GM23338 (cell line): ENCODE measurements at regions not wholly inside any gene's neighbourhood (a gene's known extent, or its start where the extent isn't known, plus 50 kb on each side); places are given as distances from the start of the nearest gene placed in this dataset.

Experiments used
- ATAC-seq: fragments of 200-7000 bp; cut with Tn5 transposase; 3 replicates; pipeline ENCODE4 v1.9.1; 2020
- DNase-seq: peaks from one replicate; pipeline ENCODE4 v3.0.0-alpha.2; 2015; ENCODE audit warnings: low spot score
- H2AFZ ChIP-seq: fragments of 200-600 bp; sonication (generic); 2 replicates; pipeline ENCODE4 v1.8.0; 2016; ENCODE audit warnings: antibody characterized with exemption, mild to moderate bottlenecking, moderate library complexity
- H3F3A ChIP-seq: fragments of 200-600 bp; sonication (generic); replicated peaks from 2 replicates; pipeline ENCODE4 v1.8.0; 2017; ENCODE audit warnings: antibody characterized with exemption, mixed run types, low read depth
- H3K27ac ChIP-seq: fragments of 200-600 bp; sonication (generic); 2 replicates; pipeline ENCODE4 v1.6.1; 2016; ENCODE audit warnings: low read depth
- H3K27me3 ChIP-seq: fragments of 200-600 bp; sonication (generic); 2 replicates; pipeline ENCODE4 v1.8.0; 2016; ENCODE audit warnings: mild to moderate bottlenecking, mixed run types, moderate library complexity; ENCODE audit not compliant: insufficient read depth
- H3K36me3 ChIP-seq: fragments of 200-600 bp; sonication (generic); 2 replicates; pipeline ENCODE4 v1.8.0; 2016; ENCODE audit warnings: mild to moderate bottlenecking; ENCODE audit not compliant: insufficient read depth
- H3K4me1 ChIP-seq: fragments of 200-600 bp; sonication (generic); 2 replicates; pipeline ENCODE4 v1.8.0; 2016; ENCODE audit warnings: mild to moderate bottlenecking, moderate library complexity; ENCODE audit not compliant: insufficient read depth
- H3K4me2 ChIP-seq: fragments of 200-600 bp; sonication (generic); 2 replicates; pipeline ENCODE4 v1.7.1; 2017; ENCODE audit warnings: mixed run types
- H3K4me3 ChIP-seq: fragments of 200-600 bp; sonication (generic); 2 replicates; pipeline ENCODE4 v1.6.1; 2016; ENCODE audit warnings: mixed run types
- H3K79me2 ChIP-seq: fragments of 200-600 bp; sonication (generic); replicated peaks from 2 replicates; pipeline ENCODE4 v1.8.0; 2017; ENCODE audit warnings: mild to moderate bottlenecking; ENCODE audit not compliant: insufficient read depth
- H3K9me2 ChIP-seq: fragments of 200-600 bp; sonication (generic); 2 replicates; pipeline ENCODE4 v1.8.0; 2017; ENCODE audit not compliant: insufficient read depth
- H4K20me1 ChIP-seq: fragments of 200-600 bp; sonication (generic); replicated peaks from 2 replicates; pipeline ENCODE4 v1.8.0; 2017; ENCODE audit warnings: mild to moderate bottlenecking; ENCODE audit not compliant: insufficient read depth
- H3K27ac Mint-ChIP-seq: 2 replicates; pipeline ENCODE4 v1.8.0; 2020; ENCODE audit warnings: inconsistent platforms, mild to moderate bottlenecking, moderate library complexity, mixed read lengths
- H3K27me3 Mint-ChIP-seq: 3 replicates; pipeline ENCODE4 v1.8.0; 2022; ENCODE audit warnings: low read depth, mild to moderate bottlenecking, moderate library complexity, mixed read lengths, inconsistent platforms; ENCODE audit not compliant: insufficient read depth, poor library complexity
- H3K36me3 Mint-ChIP-seq: 3 replicates; pipeline ENCODE4 v1.8.0; 2021; ENCODE audit warnings: low read depth, mild to moderate bottlenecking, inconsistent platforms, moderate library complexity, mixed read lengths
- H3K4me1 Mint-ChIP-seq: 3 replicates; pipeline ENCODE4 v1.8.0; 2020; ENCODE audit warnings: mild to moderate bottlenecking, inconsistent platforms, mixed read lengths
- H3K4me3 Mint-ChIP-seq: 3 replicates; pipeline ENCODE4 v1.8.0; 2021; ENCODE audit warnings: moderate library complexity, mild to moderate bottlenecking, inconsistent platforms, mixed read lengths
- H3K9me3 Mint-ChIP-seq: 3 replicates; pipeline ENCODE4 v1.8.0; 2020; ENCODE audit warnings: moderate library complexity, mild to moderate bottlenecking, inconsistent platforms, mixed read lengths
- CTCF ChIP-seq, 2 experiments: fragments of 200-600 bp in 1 of 2; sonication (generic) in 1 of 2; conservative IDR thresholded peaks; 2 replicates each; pipeline versions ENCODE4 v1.5.1 to v1.6.1; 2016 to 2017; ENCODE audit warnings: antibody characterized with exemption in 2 of 2, low read depth in 2 of 2, mild to moderate bottlenecking in 2 of 2, moderate library complexity in 1 of 2
- ETS1 ChIP-seq: IDR thresholded peaks from 2 replicates; pipeline ENCODE4 v1.6.1; 2016; ENCODE audit warnings: antibody characterized with exemption
- NANOG ChIP-seq: IDR thresholded peaks from 2 replicates; pipeline ENCODE4 v1.6.1; 2016; ENCODE audit warnings: antibody characterized with exemption, borderline replicate concordance
- POLR2AphosphoS5 ChIP-seq: IDR thresholded peaks from 2 replicates; pipeline ENCODE4 v1.6.1; 2016; ENCODE audit warnings: antibody characterized with exemption, low read depth
- REST ChIP-seq: IDR thresholded peaks from one replicate; pipeline ENCODE4 v1.6.1; 2018; ENCODE audit warnings: antibody characterized with exemption; ENCODE audit not compliant: unreplicated experiment
- ZNF114 ChIP-seq: fragments of 250-450 bp; sonication (Bioruptor Pico); IDR thresholded peaks from 2 replicates; pipeline ENCODE4 v1.5.0; 2020; ENCODE audit warnings: mild to moderate bottlenecking, moderate library complexity
- ZNF331 ChIP-seq: fragments of 250-450 bp; sonication (Bioruptor Pico); IDR thresholded peaks from 2 replicates; pipeline ENCODE4 v1.5.0; 2020; ENCODE audit warnings: low read depth, mild to moderate bottlenecking, moderate library complexity
- ZNF462 ChIP-seq: fragments of 250-450 bp; sonication (Bioruptor Pico); IDR thresholded peaks from 2 replicates; pipeline ENCODE4 v1.5.0; 2020; ENCODE audit warnings: mild to moderate bottlenecking, moderate library complexity

- H3K4me2 ChIP-seq: no peak overlapping the region
- no peak for ATAC-seq
- H3K27me3 Mint-ChIP-seq: no peaks in the 10 kb centered on the region
- no peaks in the 10 kb centered on the region for H3K79me2 ChIP-seq
- H3K27ac ChIP-seq: no peak overlapping the region
- no peaks in the 10 kb centered on the region for H3K36me3 Mint-ChIP-seq
- DNase-seq: no peak
- H3K27ac Mint-ChIP-seq: no peak overlapping the region
- no peaks in the 10 kb centered on the region for H3K27me3 ChIP-seq
- no peak for TF ChIP-seq ZNF462
- TF ChIP-seq ETS1: no peak
- no peak for TF ChIP-seq NANOG
- H3K9me2 ChIP-seq: no peaks in the 10 kb centered on the region
- H3K4me1 Mint-ChIP-seq: peaks cover 2% of the 10 kb centered on the region; the same call in 1 of the 3 replicates
- no peaks in the 10 kb centered on the region for H3F3A ChIP-seq
- no peaks in the 10 kb centered on the region for H4K20me1 ChIP-seq
- no peaks in the 10 kb centered on the region for H3K36me3 ChIP-seq
- no peak overlapping the region for H2AFZ ChIP-seq
- H3K4me3 Mint-ChIP-seq: no peak overlapping the region
- no peaks in the 10 kb centered on the region for H3K4me1 ChIP-seq
- H3K9me3 Mint-ChIP-seq: no peaks in the 10 kb centered on the region
- H3K4me3 ChIP-seq: no peak overlapping the region
These were observed 97.1 kb downstream of the ADAMTS1 start for GRCh38 chr21:26748066-26748465.

GRCh38 chr21:26747216-26747615 is 98.0 kb downstream of the ADAMTS1 start:
- H2AFZ ChIP-seq: peak overlapping the region; percentile 38; the same call in 1 of the 2 replicates
- DNase-seq (no peak), ATAC-seq (no peak)
- H3K4me1 Mint-ChIP-seq: peaks cover 2% of the 10 kb centered on the region; the same call in 1 of the 3 replicates
- H4K20me1 ChIP-seq: no peaks in the 10 kb centered on the region
- H3K9me2 ChIP-seq: no peaks in the 10 kb centered on the region
- no peak overlapping the region for H3K4me3 ChIP-seq
- no peaks in the 10 kb centered on the region for H3K27me3 Mint-ChIP-seq
- H3F3A ChIP-seq: no peaks in the 10 kb centered on the region
- no peaks in the 10 kb centered on the region for H3K9me3 Mint-ChIP-seq
- no peaks in the 10 kb centered on the region for H3K27me3 ChIP-seq
- no peak for TF ChIP-seq REST
- no peak for TF ChIP-seq ZNF114 (CRISPR knock-in tag)
- TF ChIP-seq ZNF331 (CRISPR knock-in tag): no peak
- no peak for TF ChIP-seq POLR2AphosphoS5
- TF ChIP-seq CTCF (conservative IDR thresholded peaks at IDR 0.05; ENCODE audit: low read depth in 2 of 2): no peak
- no peaks in the 10 kb centered on the region for H3K36me3 ChIP-seq
- no peaks in the 10 kb centered on the region for H3K79me2 ChIP-seq
- no peak overlapping the region for H3K27ac ChIP-seq
- no peak overlapping the region for H3K4me3 Mint-ChIP-seq
- H3K4me2 ChIP-seq: no peak overlapping the region
- H3K27ac Mint-ChIP-seq: no peak overlapping the region
- no peaks in the 10 kb centered on the region for H3K36me3 Mint-ChIP-seq
- no peaks in the 10 kb centered on the region for H3K4me1 ChIP-seq
